LNCaP clone FGC (cell line): ENCODE measurements at regions not wholly inside any gene's neighbourhood (a gene's known extent, or its start where the extent isn't known, plus 50 kb on each side); places are given as distances from the start of the nearest gene placed in this dataset.

ENCODE experiments used
- DNase-seq: peaks from one replicate; pipeline ENCODE4 v3.0.0-alpha.2; 2011; ENCODE audit warnings: low read depth
- H3K4me3 ChIP-seq: 2 replicates; pipeline ENCODE4 v1.5.1; 2011; ENCODE audit warnings: mild to moderate bottlenecking, low read depth, low read length, control low read depth
- CTCF ChIP-seq: IDR thresholded peaks from 2 replicates; pipeline ENCODE4 v1.5.1; 2012; ENCODE audit warnings: mild to moderate bottlenecking; ENCODE audit not compliant: control insufficient read depth, insufficient read depth; ENCODE audit errors: extremely low read depth

DNA sequence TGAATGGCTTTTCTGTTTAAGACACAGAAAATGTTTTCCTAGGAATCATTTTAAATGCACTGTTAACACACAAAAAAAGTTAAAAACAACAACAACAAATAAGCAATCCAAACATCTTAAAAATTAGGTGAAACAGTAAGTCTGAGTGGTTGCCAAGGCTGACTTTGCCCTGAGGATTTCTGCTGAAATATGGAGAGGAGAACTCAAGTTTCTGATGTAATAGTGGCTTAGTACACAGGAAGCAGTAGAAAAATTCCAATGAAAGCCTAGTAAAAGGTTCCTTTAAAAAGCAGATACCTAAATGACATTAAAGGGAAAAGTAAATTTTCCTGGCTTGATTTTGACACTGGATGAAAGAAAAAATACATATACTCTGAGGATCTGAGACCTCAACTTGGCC is 184.2 kb downstream of the EPM2A start:
- no peak for TF ChIP-seq CTCF
- no peak overlapping the region for H3K4me3 ChIP-seq
- DNase-seq = no peak

DNA sequence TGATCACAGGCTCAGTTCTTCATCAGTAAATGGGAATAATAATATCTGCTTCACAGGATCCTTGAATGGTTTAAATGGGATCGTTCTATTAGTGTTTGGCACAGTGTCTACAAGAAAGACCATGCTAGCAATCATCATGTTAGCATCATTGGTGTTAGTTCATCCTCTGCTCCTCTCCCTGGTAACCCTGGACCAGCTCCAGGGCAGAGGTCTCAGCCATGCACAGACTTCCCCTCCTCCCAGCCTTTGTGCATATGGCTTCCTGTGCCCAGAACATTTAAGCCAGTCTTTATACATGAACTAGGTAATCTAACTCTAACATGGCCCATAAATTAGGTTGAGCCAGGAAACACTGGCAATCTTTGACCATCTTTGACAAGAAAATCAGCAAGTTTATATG is 180.2 kb downstream of the EPM2A start:
- TF ChIP-seq CTCF = no peak
- DNase-seq = no peak
- no peak overlapping the region for H3K4me3 ChIP-seq

- DNase-seq = no peak
- TF ChIP-seq CTCF = no peak
- no peak overlapping the region for H3K4me3 ChIP-seq
Observed at GRCh38 chr6:145557474-145557873, 177.8 kb downstream of the EPM2A start.

DNA sequence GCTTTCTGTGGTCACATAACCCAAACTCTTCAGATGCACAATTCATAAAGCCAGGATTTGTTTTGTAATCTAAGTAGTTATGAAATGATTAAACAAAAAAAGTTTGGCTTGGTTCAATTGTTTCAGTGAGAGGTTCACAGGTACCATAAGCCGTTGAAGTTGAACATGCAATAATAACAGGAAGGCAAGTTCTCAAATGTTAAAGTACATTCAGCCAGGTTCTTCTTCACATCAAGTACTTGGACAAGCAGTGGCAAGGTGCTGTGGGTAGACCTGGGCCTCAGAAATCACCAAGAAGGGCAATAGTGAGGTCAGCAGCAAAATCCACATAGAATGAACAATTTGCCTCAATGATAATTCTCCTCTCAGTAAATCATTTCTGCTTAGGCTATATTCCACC is 175.5 kb downstream of the EPM2A start:
- no peak overlapping the region for H3K4me3 ChIP-seq
- TF ChIP-seq CTCF = no peak
- DNase-seq = no peak

DNA sequence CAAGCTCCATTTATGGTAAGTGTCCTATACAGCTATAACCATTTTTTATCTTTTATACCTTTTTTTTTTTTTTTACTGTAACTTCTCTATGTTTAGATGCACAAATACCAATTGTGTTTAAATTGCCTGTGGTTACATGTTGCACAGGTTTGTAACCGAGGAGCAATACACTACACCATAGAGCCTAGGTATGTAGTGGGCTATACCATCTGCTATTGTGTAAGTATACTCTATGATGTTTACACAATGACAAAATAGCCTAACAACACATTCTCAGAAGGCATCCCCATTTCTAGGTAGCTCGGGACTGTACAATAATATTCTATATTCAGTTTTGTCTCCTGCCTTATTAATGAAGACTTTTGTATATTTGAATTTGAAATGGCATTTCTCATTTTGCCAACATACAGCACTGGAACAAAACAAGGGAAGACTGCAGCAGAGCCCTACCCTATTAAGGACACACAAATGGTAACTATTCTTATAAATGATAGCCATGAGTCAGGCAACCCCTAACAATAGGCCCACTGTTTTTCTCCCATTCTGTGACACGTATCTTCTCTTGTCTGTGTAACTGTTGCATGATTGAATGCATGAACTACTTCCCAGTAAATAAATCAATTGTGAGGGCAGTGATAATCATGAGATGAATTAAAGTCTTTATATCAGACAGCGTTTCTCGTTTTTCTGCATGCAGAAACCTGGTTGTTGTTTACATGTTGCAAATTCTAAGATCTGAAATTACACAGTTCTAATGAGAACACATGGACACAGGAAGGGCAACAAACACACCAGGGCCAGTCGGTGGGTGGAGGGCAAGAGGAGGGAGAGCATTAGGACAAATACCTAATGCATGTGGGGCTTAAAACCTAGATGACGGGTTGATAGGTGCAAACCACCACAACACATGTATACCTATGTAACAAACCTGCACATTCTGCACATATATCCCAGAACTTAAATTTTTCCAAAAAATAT is 173.9 kb downstream of the EPM2A start:
- DNase-seq = no peak
- TF ChIP-seq CTCF = no peak
- no peak overlapping the region for H3K4me3 ChIP-seq

DNA sequence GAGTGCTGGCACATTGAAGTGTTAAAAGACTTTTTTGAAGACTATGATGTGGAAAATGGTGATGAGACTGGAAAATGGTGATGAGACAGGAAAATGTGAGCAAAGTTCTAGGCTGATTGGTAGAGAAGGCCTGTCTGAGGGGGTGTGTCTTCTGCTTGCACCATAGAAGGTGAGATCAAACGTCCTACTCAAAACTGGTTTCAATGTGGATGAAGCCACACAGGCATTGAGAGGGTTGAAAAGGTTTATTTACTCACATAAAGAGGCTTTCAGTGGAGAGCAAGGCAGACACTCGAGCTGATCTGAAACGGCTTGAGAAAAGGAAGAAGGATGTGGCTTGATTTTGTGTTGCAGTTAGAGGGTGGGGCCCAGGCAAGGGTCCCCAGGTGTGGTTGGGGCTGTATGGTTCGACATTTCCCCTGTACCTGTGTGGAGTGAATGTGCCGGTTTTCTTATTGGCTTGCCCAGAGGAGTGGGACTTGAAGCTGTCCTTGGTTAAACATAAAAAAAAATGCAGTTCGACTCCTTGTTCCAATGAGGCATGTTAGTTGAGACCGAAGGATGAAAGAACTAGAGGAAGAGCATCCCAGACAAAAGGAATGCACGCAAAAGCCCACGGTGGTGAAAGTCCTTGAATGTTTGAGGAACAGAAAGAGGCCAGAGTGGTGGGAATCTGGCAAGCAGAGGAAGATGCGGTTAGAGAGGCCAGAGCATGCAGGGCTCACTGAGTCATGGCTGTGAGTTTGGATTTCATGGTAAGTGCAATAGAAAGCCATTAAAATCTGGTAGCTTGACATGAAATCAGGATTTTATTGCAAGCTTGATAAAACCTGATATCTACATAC is 172.3 kb downstream of the EPM2A start:
- no peak overlapping the region for H3K4me3 ChIP-seq
- no peak for TF ChIP-seq CTCF
- DNase-seq = no peak
